Spleen (tissue), 11 donors: ENCODE measurements at regions not wholly inside any gene's neighbourhood (a gene's known extent, or its start where the extent isn't known, plus 50 kb on each side); places are given as distances from the start of the nearest gene placed in this dataset.

ENCODE experiments used
- DNase-seq: peaks from one replicate; pipeline ENCODE4 v3.0.0-alpha.2; 2020
- H3K27ac ChIP-seq, 8 donors: fragments of 200-600 bp; sonication (generic) in 7 of 8; 1 replicate in 4 of 8; 2 replicates in 4 of 8; pipeline versions ENCODE4 v1.5.0 to v1.8.0; 2016 to 2021; ENCODE audit warnings: inconsistent platforms in 4 of 8, mild to moderate bottlenecking in 4 of 8, moderate library complexity in 1 of 8
- H3K27me3 ChIP-seq, 7 donors: fragments of 200-600 bp; sonication (generic) in 6 of 7; replicated peaks in 1 of 7; 1 replicate in 4 of 7; 2 replicates in 3 of 7; pipeline versions ENCODE4 v1.5.0 to v1.8.0; 2016 to 2021; ENCODE audit warnings: inconsistent platforms in 3 of 7, mild to moderate bottlenecking in 1 of 7
- H3K36me3 ChIP-seq, 6 donors: fragments of 200-600 bp; sonication (generic) in 5 of 6; 1 replicate in 4 of 6; 2 replicates in 2 of 6; pipeline versions ENCODE4 v1.5.0 to v1.8.0; 2016 to 2021; ENCODE audit warnings: inconsistent platforms in 2 of 6
- H3K4me1 ChIP-seq, 6 donors: fragments of 200-600 bp; sonication (generic) in 5 of 6; 1 replicate in 3 of 6; 2 replicates in 3 of 6; pipeline versions ENCODE4 v1.5.0 to v1.8.0; 2016 to 2021; ENCODE audit warnings: inconsistent platforms in 3 of 6
- H3K4me3 ChIP-seq, 8 donors: fragments of 200-600 bp; sonication (generic) in 7 of 8; 1 replicate in 4 of 8; 2 replicates in 4 of 8; pipeline versions ENCODE4 v1.5.0 to v1.8.0; 2016 to 2021; ENCODE audit warnings: inconsistent platforms in 4 of 8, mild to moderate bottlenecking in 4 of 8, moderate library complexity in 2 of 8
- H3K9me3 ChIP-seq, 8 donors: fragments of 200-600 bp; sonication (generic) in 7 of 8; 1 replicate in 4 of 8; 2 replicates in 4 of 8; pipeline versions ENCODE4 v1.5.0 to v1.8.0; 2016 to 2021; ENCODE audit warnings: inconsistent platforms in 4 of 8
- POLR2A ChIP-seq, 3 donors: fragments of 450-650 bp; IDR thresholded peaks; one replicate each; pipeline ENCODE4 v1.5.1; 2017; ENCODE audit warnings: antibody characterized with exemption in 3 of 3, mild to moderate bottlenecking in 1 of 3
- POLR2AphosphoS5 ChIP-seq, 3 donors: sonication (generic); formaldehyde crosslinking; IDR thresholded peaks; one replicate each; pipeline ENCODE4 v1.5.1; 2017; ENCODE audit warnings: antibody characterized with exemption in 3 of 3
- WGBS, 5 donors: extraction: QIAGEN DNeasy Blood & Tissue Kit in 3 of 5; methylation state at CpG; one replicate each; pipeline versions ENCODE4 v1.1.5 to v1.1.7; 2013 to 2018; 5-methylcytosine and 5-hydroxymethylcytosine counted together
- intact Hi-C: fragments of 100-400 bp; cut with DNase I; formaldehyde crosslinking; loops from one replicate; pipeline ENCODE4 v1.15.0; 2023; ENCODE audit warnings: low total_unique reads
- TF ChIP-seq, protein P1 (sequence below), 11 experiments: fragments of 200-600 bp in 7 of 11; fragments of 450-650 bp in 4 of 11; sonication (generic) in 4 of 11; IDR thresholded peaks in 8 of 11; conservative IDR thresholded peaks in 3 of 11; 1 replicate in 7 of 11; 2 replicates in 4 of 11; pipeline versions ENCODE4 v1.4.0 to v1.8.0; 2016 to 2021; ENCODE audit warnings: antibody characterized with exemption in 11 of 11, inconsistent platforms in 4 of 11, mild to moderate bottlenecking in 1 of 11
- donor health status: healthy with polysubstance abuse.
- donor health status: DM: no; HTN: no; CAD: no; lungs with moderate emphysema.
- donor health status: DM: no; HTN: no; CAD: no.
- donor health status: Bipolar disorder and iron deficiency.
- donor health status: healthy.
- donor health status: DM: no; HTN: no; CAD: no.
- donor health status: DM: yes; HTN: yes; CAD: no.

DNA sequence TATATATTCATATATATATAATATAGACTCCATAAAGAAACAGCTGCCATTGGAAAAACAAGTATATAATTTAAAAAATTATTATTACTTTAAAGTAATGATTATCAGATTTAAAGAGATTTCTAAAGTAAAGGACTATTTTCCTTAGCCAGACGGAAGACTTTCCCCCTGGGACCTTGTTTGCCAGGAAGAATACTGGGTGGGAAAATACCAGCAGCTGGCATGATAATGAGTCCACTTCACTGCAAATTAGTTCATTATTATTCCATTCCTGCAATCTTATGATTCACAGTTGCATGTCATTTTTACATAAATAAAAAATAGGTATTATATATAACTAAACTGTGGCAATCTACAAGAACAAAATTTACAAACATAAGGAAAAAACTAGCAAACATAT, 339.8 kb upstream of the CDH7 start:
- no peaks in the 10 kb centered on the region for H3K9me3 ChIP-seq
- intact Hi-C loops, result no loop called here
- no peak for DNase-seq
- 64 to 84% (median 83%) methylated on average over 1 of the region's 1 CpG for WGBS, 5 donors
- TF ChIP-seq, protein P1, sequence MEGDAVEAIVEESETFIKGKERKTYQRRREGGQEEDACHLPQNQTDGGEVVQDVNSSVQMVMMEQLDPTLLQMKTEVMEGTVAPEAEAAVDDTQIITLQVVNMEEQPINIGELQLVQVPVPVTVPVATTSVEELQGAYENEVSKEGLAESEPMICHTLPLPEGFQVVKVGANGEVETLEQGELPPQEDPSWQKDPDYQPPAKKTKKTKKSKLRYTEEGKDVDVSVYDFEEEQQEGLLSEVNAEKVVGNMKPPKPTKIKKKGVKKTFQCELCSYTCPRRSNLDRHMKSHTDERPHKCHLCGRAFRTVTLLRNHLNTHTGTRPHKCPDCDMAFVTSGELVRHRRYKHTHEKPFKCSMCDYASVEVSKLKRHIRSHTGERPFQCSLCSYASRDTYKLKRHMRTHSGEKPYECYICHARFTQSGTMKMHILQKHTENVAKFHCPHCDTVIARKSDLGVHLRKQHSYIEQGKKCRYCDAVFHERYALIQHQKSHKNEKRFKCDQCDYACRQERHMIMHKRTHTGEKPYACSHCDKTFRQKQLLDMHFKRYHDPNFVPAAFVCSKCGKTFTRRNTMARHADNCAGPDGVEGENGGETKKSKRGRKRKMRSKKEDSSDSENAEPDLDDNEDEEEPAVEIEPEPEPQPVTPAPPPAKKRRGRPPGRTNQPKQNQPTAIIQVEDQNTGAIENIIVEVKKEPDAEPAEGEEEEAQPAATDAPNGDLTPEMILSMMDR (IDR thresholded peaks at IDR 0.05 in 8 of 11, conservative IDR thresholded peaks at IDR 0.05 in 3 of 11), result no peak
- TF ChIP-seq POLR2AphosphoS5 (IDR thresholded peaks at IDR 0.05) (no peak), POLR2A (IDR thresholded peaks at IDR 0.05) (no peak)
- H3K4me1 ChIP-seq, result no peaks in the 10 kb centered on the region
- no peak overlapping the region for H3K4me3 ChIP-seq
- no peak overlapping the region for H3K27ac ChIP-seq
- H3K36me3 ChIP-seq, result no peaks in the 10 kb centered on the region
- no peaks in the 10 kb centered on the region for H3K27me3 ChIP-seq

DNA sequence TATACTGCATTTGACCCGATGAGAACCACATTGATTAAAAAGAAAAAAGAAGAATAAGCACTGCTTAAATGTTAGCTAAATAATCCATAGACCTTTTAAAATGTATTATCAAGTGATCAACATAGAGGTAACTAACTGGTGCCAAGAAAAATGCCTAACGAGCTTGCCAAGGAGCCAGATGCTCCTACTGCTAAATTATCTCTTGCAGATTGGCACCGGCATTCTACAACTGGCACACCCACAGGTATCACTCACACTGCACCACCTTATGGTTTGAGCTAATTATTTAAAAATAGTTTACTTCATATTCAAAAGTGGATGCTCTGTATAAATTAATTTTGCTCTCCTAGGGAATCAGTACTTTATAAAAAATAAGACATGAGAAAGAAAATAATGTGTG, 341.6 kb upstream of the CDH7 start:
- TF ChIP-seq POLR2AphosphoS5 (IDR thresholded peaks at IDR 0.05), result no peak
- no peak for TF ChIP-seq POLR2A (IDR thresholded peaks at IDR 0.05)
- TF ChIP-seq, protein P1 (IDR thresholded peaks at IDR 0.05 in 8 of 11, conservative IDR thresholded peaks at IDR 0.05 in 3 of 11), result no peak
- H3K9me3 ChIP-seq, result no peaks in the 10 kb centered on the region
- H3K36me3 ChIP-seq, result no peaks in the 10 kb centered on the region
- H3K4me3 ChIP-seq, result no peak overlapping the region
- no peak overlapping the region for H3K27ac ChIP-seq
- no peaks in the 10 kb centered on the region for H3K27me3 ChIP-seq
- 72 to 85% (median 81%) methylated on average over 3 of the region's 3 CpGs for WGBS, 5 donors
- no peaks in the 10 kb centered on the region for H3K4me1 ChIP-seq
- no peak for DNase-seq
- intact Hi-C loops, result no loop called here

DNA sequence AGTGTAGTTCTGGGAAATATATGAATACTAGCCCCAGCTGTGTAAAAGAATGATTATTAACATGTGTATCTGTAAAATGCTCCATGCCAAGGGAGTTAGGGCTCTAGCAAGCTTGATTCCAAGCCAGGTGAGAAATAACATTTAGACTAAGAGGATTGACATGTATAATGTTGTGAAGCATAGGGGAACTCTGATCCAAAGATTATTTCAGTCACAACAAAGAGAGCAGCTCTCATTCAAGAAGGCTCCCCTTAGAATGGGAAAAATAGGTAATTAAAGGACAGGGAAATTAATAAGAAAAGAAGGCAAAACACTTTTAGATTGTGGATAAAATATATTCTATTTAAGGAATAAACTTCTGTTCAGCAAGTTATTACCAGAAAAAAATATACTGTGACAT, 347.3 kb upstream of the CDH7 start:
- Histone ChIP-seq H3K4me1 (no peaks in the 10 kb centered on the region), H3K9me3 (no peaks in the 10 kb centered on the region), H3K4me3 (no peak overlapping the region), H3K27me3 (no peaks in the 10 kb centered on the region), H3K27ac (no peak overlapping the region), H3K36me3 (no peaks in the 10 kb centered on the region)
- no peak for TF ChIP-seq POLR2AphosphoS5 (IDR thresholded peaks at IDR 0.05)
- TF ChIP-seq, protein P1 (IDR thresholded peaks at IDR 0.05 in 8 of 11, conservative IDR thresholded peaks at IDR 0.05 in 3 of 11), result no peak
- no peak for TF ChIP-seq POLR2A (IDR thresholded peaks at IDR 0.05)
- DNase-seq, result no peak
- intact Hi-C loops, result no loop called here

DNA sequence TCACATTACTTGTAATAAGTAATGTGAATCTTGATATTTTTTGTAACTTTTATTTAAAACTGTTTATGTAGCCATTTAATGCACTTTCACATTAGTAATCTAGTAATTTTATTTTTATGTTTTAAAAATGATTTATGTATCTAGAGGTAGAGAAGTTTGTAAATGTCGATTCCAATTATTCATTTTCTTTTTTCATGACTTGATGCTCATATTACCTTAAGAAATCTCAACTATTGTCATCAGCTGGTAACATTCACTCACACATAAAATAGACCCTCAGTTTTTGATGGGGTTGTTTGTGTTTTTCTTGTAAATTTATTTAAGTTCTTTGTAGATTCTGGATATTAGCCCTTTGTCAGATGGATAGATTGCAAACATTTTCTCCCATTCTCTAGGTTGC, 351.7 kb upstream of the CDH7 start:
- no peaks in the 10 kb centered on the region for H3K27me3 ChIP-seq
- intact Hi-C loops, result no loop called here
- H3K9me3 ChIP-seq, result no peaks in the 10 kb centered on the region
- no peak overlapping the region for H3K4me3 ChIP-seq
- no peak overlapping the region for H3K27ac ChIP-seq
- 60 to 75% (median 69%) methylated on average over 1 of the region's 1 CpG for WGBS, 5 donors
- TF ChIP-seq POLR2A (IDR thresholded peaks at IDR 0.05) (no peak), POLR2AphosphoS5 (IDR thresholded peaks at IDR 0.05) (no peak)
- TF ChIP-seq, protein P1 (IDR thresholded peaks at IDR 0.05 in 8 of 11, conservative IDR thresholded peaks at IDR 0.05 in 3 of 11), result no peak
- no peak for DNase-seq
- no peaks in the 10 kb centered on the region for H3K4me1 ChIP-seq
- no peaks in the 10 kb centered on the region for H3K36me3 ChIP-seq
